ENCODE measurements at regions not wholly inside any gene's neighbourhood (a gene's known extent, or its start where the extent isn't known, plus 50 kb on each side); places are given as distances from the start of the nearest gene placed in this dataset.

GRCh38 chr12:115798309-115798917, 479.1 kb downstream of the MED13L start:
- TF ChIP-seq CTCF (IDR thresholded peaks at IDR 0.05; ENCODE audit: poor library complexity) (no peak), EZH2 (IDR thresholded peaks at IDR 0.05; ENCODE audit: borderline replicate concordance) (no peak), EZH2phosphoT487 (IDR thresholded peaks at IDR 0.05; ENCODE audit: low read depth, severe bottlenecking, unreplicated experiment) (peak; percentile 81)

All from hepatocyte (in vitro differentiated cells).